ENCODE measurements at regions not wholly inside any gene's neighbourhood (a gene's known extent, or its start where the extent isn't known, plus 50 kb on each side); places are given as distances from the start of the nearest gene placed in this dataset.

DNA sequence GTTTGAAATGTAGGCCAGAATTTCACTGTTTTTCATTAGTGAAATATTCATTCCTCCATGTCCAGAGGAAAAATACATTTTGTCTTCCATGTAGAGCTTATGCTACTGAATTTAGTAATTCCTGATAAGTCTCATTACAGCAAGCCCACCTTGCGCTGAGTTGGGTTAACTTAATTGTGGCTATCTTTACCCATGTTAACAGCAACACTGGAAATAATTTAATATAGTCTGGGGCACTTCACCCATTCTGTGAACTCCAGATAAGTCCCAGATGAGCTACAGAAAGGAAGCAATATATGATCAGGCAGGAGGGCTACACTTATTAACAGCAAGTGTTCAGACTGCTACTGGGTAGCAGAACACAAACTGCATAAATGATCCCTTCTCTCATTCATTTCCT lies 270.1 kb upstream of the CNTN4 start:
- H3K27me3 ChIP-seq (replicated peaks; ENCODE audit: insufficient read depth), result no peaks in the 10 kb centered on the region
- no peak overlapping the region for H3K4me3 ChIP-seq
- TF ChIP-seq, protein P1, sequence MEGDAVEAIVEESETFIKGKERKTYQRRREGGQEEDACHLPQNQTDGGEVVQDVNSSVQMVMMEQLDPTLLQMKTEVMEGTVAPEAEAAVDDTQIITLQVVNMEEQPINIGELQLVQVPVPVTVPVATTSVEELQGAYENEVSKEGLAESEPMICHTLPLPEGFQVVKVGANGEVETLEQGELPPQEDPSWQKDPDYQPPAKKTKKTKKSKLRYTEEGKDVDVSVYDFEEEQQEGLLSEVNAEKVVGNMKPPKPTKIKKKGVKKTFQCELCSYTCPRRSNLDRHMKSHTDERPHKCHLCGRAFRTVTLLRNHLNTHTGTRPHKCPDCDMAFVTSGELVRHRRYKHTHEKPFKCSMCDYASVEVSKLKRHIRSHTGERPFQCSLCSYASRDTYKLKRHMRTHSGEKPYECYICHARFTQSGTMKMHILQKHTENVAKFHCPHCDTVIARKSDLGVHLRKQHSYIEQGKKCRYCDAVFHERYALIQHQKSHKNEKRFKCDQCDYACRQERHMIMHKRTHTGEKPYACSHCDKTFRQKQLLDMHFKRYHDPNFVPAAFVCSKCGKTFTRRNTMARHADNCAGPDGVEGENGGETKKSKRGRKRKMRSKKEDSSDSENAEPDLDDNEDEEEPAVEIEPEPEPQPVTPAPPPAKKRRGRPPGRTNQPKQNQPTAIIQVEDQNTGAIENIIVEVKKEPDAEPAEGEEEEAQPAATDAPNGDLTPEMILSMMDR (IDR thresholded peaks at IDR 0.05), result no peak
- H3K36me3 ChIP-seq, result no peaks in the 10 kb centered on the region
- no peak for ATAC-seq (ENCODE audit: insufficient number of reproducible peaks, low FRiP score, low read depth)
- no peaks in the 10 kb centered on the region for H3K9me3 ChIP-seq
- H3K27ac ChIP-seq, result no peak overlapping the region
- H3K4me1 ChIP-seq (ENCODE audit: control insufficient read depth in 1 of 2, low read depth in 2 of 2), result no peaks in the 10 kb centered on the region
- no peak for DNase-seq (ENCODE audit: low spot score)

DNA sequence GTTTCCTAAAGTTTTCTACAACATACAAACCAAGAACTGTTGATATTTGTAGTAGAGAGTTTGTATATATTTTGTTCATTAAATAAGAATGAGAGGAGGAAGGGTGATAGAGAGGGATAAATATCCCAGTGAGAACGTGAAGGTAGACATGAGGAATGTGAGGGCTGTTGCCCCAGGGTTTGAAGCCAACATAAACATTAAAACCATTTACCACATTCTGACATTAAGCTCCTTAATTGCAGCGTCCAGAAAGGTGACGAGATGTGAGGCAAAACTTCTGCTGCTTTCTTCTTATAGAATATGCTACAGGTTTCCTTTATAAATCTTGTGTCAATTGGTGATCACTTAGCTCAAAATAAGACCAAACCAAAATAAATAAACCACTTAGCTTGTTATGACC lies 267.8 kb upstream of the CNTN4 start:
- Histone ChIP-seq H3K4me3 (no peak overlapping the region), H3K27ac (no peak overlapping the region), H3K9me3 (no peaks in the 10 kb centered on the region), H3K36me3 (no peaks in the 10 kb centered on the region), H3K27me3 (replicated peaks; ENCODE audit: insufficient read depth) (no peaks in the 10 kb centered on the region), H3K4me1 (ENCODE audit: control insufficient read depth in 1 of 2, low read depth in 2 of 2) (no peaks in the 10 kb centered on the region)
- ATAC-seq (ENCODE audit: insufficient number of reproducible peaks, low FRiP score, low read depth) (no peak), DNase-seq (ENCODE audit: low spot score) (no peak)
- TF ChIP-seq, protein P1 (IDR thresholded peaks at IDR 0.05), result no peak

DNA sequence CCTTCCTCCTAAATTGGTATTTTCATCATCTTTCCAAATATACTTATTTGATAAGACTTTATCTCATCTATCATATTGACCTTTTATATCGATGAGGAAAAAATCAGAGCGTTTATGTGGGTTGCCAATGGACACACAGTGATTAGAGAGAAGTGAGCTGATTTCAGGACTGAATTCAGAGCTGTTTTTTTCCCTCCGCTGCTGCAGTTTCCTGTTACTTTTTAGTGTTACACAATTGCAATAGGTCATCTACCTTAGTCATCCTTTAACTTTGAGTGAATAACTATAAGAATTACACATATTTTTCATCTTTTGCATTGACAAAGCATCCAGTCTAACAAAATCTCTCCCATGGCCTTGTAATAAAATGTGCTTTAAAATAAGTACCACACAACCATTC lies 266.3 kb upstream of the CNTN4 start:
- ATAC-seq (ENCODE audit: insufficient number of reproducible peaks, low FRiP score, low read depth) (no peak), DNase-seq (ENCODE audit: low spot score) (no peak)
- Histone ChIP-seq H3K4me1 (ENCODE audit: control insufficient read depth in 1 of 2, low read depth in 2 of 2) (no peaks in the 10 kb centered on the region), H3K27me3 (replicated peaks; ENCODE audit: insufficient read depth) (no peaks in the 10 kb centered on the region), H3K27ac (no peak overlapping the region), H3K36me3 (no peaks in the 10 kb centered on the region), H3K4me3 (no peak overlapping the region), H3K9me3 (no peaks in the 10 kb centered on the region)
- TF ChIP-seq, protein P1 (IDR thresholded peaks at IDR 0.05), result no peak

DNA sequence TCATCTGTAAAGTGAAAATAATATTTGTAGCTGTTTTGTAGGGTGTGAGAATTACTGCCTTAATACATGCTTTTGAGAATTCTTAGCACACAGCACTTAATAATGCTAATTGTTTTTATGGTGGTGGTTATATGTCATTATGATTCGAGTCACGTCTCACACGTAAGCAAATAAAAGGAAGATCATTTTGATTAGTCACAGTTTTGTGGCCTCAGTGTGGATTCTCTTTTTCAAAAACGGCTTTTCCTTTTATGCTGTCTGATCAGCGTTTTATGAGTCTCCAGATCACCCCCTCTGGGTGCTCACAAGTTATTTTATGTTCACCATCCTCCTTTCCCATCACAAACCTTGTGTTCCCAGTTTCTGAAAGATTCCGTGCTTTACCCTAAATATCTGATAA lies 255.6 kb upstream of the CNTN4 start:
- DNase-seq (ENCODE audit: low spot score), result no peak
- H3K36me3 ChIP-seq, result no peaks in the 10 kb centered on the region
- TF ChIP-seq, protein P1 (IDR thresholded peaks at IDR 0.05), result no peak
- no peaks in the 10 kb centered on the region for H3K4me1 ChIP-seq (ENCODE audit: control insufficient read depth in 1 of 2, low read depth in 2 of 2)
- H3K9me3 ChIP-seq, result no peaks in the 10 kb centered on the region
- no peak overlapping the region for H3K27ac ChIP-seq
- H3K27me3 ChIP-seq (replicated peaks; ENCODE audit: insufficient read depth), result no peaks in the 10 kb centered on the region
- no peak for ATAC-seq (ENCODE audit: insufficient number of reproducible peaks, low FRiP score, low read depth)
- H3K4me3 ChIP-seq, result no peak overlapping the region

DNA sequence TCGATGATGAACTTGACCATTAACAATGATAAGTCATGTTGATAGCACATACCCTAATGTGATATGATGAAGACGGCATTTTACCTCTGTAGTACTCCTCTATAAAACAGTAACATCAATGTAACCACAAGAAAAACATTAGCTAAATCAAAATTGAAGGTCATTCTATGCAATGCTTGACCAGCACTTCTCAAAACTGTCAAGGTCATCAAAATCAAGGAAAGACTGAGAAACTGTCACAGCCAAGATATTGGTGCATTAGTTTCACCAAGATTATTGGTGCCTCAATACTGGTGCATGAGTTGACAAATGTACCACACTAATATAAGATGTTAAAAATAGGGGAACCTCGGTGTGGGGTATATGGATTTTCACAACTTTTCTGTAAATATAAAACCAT lies 251.1 kb upstream of the CNTN4 start:
- no peak overlapping the region for H3K4me3 ChIP-seq
- ATAC-seq (ENCODE audit: insufficient number of reproducible peaks, low FRiP score, low read depth) (no peak), DNase-seq (ENCODE audit: low spot score) (no peak)
- H3K4me1 ChIP-seq (ENCODE audit: control insufficient read depth in 1 of 2, low read depth in 2 of 2), result no peaks in the 10 kb centered on the region
- H3K27ac ChIP-seq, result no peak overlapping the region
- H3K9me3 ChIP-seq, result no peaks in the 10 kb centered on the region
- no peaks in the 10 kb centered on the region for H3K27me3 ChIP-seq (replicated peaks; ENCODE audit: insufficient read depth)
- TF ChIP-seq, protein P1 (IDR thresholded peaks at IDR 0.05), result no peak
- no peaks in the 10 kb centered on the region for H3K36me3 ChIP-seq

Data from thoracic aorta (tissue), 2 donors.